DMS 273 treated with DMSO at 0.1 percent for 48 hours (cell line): ENCODE measurements at regions not wholly inside any gene's neighbourhood (a gene's known extent, or its start where the extent isn't known, plus 50 kb on each side); places are given as distances from the start of the nearest gene placed in this dataset.

Experiments
- DNase-seq: peaks from one replicate; lab custom pipeline; 2025; lab: John Stamatoyannopoulos, UW

DNA sequence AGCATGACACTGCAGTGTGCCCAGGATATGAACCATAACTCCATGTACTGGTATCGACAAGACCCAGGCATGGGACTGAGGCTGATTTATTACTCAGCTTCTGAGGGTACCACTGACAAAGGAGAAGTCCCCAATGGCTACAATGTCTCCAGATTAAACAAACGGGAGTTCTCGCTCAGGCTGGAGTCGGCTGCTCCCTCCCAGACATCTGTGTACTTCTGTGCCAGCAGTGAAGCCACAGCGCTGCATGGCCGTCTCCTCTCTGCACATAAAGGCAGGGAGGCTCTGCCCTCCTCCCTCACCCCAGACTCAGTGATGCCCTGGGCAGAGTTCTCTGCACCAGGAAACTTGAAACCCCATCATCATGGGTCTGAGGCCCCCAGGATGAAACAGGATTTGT, 70.7 kb upstream of the PRSS58 start:
- DNase-seq: no peak

DNA sequence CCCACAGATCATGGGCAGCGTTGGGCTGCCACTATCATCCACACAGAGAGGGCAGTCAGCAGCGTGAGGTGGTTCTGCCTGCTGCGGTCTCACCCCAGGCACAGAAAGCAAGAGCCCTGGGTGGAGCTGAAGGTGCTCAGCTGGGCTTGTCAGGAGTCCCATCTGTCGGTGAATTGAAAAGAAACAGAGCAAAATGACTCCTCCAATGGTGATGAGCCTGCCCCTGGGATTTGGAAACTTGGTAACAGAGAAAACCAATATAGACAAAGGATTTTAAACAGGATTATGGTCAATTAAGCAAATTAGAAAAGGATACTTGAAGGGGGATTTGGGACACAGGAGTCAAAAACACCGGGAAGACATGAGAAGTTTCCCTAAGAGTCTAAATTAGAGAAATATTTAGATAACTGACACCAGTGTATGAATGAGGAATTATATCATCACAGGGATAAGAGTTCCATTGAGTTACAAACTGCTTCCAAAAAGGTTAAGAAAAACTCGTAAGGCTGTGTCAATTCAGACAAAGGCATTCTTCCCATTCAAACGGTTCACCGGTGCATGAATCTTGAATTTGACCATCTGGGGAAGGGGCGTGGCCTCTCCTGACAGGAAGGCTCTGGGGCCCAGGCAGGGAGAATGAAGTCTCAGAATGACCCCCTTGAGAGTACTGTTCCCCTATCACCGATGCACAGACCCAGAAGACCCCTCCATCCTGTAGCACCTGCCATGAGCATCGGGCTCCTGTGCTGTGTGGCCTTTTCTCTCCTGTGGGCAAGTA, 70.0 kb upstream of the PRSS58 start:
- no peak for DNase-seq

DNA sequence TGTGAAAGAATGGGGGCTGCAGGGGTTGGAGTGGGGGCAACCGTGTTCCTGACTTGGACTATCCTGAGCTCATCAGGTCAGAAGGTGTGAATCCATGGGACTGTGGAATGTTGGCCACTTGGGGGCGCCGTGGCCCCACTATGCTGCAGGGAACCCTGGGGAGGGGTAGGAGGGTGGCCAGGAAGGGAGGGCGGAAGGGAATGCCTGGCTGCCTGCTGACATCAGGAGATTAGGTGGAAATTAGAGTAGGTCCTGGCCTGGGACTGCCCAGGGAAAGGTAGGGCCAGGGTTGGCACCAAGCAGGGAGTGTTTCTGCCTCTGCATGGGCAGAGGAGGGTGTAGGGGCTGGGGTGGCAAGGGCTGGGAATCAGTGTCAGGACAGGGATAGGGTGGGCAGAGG, 65.8 kb upstream of the PRSS58 start:
- DNase-seq: no peak

DNA sequence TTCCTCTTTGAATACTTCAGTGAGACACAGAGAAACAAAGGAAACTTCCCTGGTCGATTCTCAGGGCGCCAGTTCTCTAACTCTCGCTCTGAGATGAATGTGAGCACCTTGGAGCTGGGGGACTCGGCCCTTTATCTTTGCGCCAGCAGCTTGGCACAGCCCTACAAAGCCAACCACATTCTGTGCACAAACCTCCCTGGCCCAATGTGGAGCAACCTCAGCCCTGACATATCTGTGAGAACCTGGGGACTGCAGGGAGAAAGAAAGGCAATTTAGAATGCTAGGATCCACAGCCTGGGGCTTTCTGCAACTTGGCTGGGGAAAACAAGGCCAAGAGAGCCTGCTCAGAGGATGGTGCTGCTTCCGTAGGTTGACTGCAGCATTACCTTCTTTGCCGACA, 63.5 kb upstream of the PRSS58 start:
- no peak for DNase-seq

DNA sequence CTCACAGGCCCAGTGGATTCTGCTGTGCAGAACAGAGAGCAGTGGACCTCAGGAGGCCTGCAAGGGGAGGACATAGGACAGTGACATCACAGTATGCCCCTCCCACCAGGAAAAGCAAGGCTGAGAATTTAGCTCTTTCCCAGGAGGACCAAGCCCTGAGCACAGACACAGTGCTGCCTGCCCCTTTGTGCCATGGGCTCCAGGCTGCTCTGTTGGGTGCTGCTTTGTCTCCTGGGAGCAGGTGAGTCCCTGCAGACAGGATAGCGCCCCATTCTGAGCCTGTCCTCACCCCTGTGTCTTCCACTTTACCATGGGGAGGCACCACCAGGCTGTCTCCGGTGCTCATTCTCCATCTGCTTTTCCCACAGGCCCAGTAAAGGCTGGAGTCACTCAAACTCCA, 63.0 kb upstream of the PRSS58 start:
- no peak for DNase-seq

DNA sequence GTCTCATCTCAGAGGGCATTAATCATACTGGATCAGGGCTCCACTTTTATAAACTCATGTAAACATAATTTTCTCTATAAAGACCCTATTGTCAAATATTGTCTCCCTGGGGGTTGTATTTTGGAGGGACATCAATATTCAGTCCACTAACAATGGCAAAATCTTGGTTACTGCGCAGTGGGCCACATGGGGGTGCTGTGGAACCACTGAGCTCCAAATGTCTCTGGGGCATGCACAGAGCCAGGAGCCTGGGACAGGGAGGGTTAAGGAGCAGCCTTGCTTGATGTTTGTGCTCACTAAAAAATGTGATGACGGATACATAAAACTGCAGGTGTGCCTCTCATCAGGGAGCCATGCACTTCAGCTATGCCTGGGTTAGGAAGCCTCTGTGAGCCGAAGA, 62.1 kb upstream of the PRSS58 start:
- no peak for DNase-seq

DNA sequence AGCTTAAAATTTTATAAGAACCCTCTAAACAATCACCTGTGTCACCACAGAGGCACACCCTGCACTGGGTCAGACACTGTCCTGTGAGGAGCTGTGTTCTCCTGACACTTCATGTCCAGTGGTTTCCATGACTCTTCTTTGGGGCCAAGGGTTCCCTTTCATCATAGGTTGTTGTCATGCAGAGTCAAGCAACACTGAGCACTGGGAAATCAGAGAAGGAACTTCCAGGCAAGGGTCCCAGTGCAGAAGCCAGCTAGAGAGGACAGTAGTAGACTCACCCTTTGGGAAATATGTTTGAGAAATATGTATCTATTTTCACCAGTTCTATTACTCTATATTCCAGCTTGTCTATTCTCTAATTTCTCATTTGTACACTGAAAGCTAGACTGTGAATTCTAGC, 56.4 kb upstream of the PRSS58 start:
- no peak for DNase-seq

DNA sequence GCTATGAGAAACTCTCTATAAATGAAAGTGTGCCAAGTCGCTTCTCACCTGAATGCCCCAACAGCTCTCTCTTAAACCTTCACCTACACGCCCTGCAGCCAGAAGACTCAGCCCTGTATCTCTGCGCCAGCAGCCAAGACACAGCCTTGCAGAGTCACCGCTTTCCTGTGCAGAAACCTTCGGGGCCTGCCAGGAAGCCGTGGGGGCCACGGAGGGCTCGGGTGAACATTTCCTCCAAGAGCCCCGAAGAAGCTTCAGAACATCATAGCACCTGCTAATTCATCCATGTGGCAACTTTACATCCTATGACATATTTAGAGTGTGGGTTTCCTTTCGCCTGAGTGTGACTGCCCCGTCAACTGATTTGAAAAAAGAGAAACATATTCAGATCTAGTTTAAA, 55.7 kb upstream of the PRSS58 start:
- DNase-seq: no peak

DNA sequence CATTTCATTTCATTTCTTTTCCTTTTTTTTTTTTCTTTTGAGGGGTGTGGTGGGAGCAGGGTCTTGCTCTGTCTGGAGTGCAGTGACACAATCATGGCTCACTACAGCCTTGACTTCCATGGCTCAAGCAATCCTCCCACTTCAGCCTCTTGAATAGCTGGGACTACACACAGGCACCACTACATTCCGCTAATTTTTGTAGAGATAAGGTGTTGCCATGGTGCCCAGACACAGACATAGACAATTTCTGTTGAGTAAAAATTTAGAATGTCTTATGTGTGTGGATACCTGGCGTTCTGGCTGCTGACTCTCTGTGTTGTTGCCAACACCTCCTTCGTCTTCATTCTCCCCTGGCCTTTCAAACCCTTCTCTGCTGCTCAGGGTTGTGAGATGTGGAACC, 54.0 kb upstream of the PRSS58 start:
- DNase-seq: no peak

DNA sequence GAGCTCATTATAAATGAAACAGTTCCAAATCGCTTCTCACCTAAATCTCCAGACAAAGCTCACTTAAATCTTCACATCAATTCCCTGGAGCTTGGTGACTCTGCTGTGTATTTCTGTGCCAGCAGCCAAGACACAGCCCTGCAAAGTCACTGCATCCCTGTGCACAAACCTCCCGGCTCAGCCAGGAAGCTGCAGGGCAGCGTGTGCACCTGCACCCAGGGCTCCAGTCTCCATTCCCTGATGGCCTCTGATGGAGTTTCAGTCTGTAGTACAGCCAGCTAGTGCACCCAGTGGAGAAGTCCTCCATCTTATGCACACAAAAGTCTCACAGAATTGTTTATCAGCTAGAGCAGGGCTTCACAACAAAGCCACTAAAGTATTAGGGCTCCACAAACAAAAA, 51.1 kb upstream of the PRSS58 start:
- no peak for DNase-seq

DNA sequence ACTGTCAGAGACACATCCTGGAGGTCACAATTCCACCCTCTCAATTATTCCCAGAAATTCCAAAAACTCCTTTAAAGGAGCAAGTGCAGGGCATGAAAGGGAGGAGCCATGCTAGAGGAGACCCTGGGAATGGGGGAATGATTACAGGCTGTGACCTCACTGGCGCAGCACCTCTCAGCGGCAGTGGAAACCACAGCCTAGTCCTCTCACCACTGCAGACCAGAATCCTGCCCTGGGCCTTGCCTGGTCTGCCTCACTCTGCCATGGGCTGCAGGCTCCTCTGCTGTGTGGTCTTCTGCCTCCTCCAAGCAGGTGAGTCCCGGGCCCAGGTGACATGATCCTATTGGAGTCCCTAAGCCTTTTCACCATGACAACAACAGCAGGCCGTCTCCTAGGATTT, 50.5 kb upstream of the PRSS58 start:
- no peak for DNase-seq
